ENCODE measurements at regions not wholly inside any gene's neighbourhood (a gene's known extent, or its start where the extent isn't known, plus 50 kb on each side); places are given as distances from the start of the nearest gene placed in this dataset.
A peak's percentile ranks its signal among the peaks of the same experiment; 100 is the strongest.

DNA sequence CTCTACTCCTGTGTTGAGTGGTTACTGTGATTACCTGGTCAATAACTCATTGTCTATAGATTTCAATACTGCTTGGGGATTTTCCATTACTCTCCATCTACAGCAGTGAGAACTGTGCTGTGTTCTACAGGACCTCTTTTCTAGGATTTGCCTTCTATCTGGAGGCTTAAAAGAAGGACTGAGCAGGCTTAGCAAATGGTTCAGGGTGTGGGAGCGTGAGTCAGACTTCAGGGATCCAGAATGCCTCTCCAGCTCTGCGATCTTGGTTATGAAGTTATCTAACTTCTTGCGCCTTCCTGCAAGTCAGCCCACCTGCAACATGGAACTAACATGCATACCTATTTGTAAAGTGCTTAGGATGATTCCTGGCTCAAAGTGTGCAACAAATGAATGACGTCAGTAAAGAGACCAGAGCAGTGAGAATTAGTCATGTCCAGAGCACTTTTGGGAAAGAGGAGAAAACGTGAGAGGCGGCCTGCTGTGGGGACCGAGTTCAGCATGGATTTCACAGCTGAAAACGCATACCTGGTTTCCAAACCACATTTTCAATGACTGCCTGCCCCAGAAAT, 610.1 kb upstream of the CDH4 start:
- Histone ChIP-seq H2AFZ (ENCODE audit: low read depth, low read length) (no peak overlapping the region), H4K20me1 (ENCODE audit: insufficient read depth, low read length) (no peaks in the 10 kb centered on the region), H3K27me3 (ENCODE audit: insufficient read depth, low read length) (no peaks in the 10 kb centered on the region), H3K27ac (ENCODE audit: low read depth, low read length) (no peak overlapping the region), H3K9me3 (ENCODE audit: insufficient read depth, low read depth, low read length) (peaks cover 2% of the 10 kb centered on the region), H3K4me3 (ENCODE audit: insufficient read depth, low read depth, low read length) (no peak overlapping the region), H3K4me1 (ENCODE audit: insufficient read depth, low read length) (no peaks in the 10 kb centered on the region), H3K79me2 (ENCODE audit: insufficient read depth, low read length) (no peaks in the 10 kb centered on the region), H3K36me3 (ENCODE audit: insufficient read depth, low read length) (no peaks in the 10 kb centered on the region), H3K4me2 (ENCODE audit: low read length) (no peak overlapping the region), H3K9ac (ENCODE audit: low read length) (no peak overlapping the region)
- DNase-seq (ENCODE audit: low read depth) (peak; percentile 22), FAIRE-seq (no peak)
- Mint-ChIP-seq H3K9me3 (ENCODE audit: unreplicated experiment) (peaks cover 9% of the 10 kb centered on the region), H3K4me3 (ENCODE audit: unreplicated experiment) (no peak overlapping the region), H3K4me1 (ENCODE audit: low read depth, unreplicated experiment) (no peaks in the 10 kb centered on the region), H3K36me3 (ENCODE audit: low read depth, unreplicated experiment) (no peaks in the 10 kb centered on the region), H3K27me3 (ENCODE audit: low read depth, unreplicated experiment) (peaks cover 15% of the 10 kb centered on the region), H3K27ac (ENCODE audit: unreplicated experiment) (no peak overlapping the region)
- TF ChIP-seq, protein P1, sequence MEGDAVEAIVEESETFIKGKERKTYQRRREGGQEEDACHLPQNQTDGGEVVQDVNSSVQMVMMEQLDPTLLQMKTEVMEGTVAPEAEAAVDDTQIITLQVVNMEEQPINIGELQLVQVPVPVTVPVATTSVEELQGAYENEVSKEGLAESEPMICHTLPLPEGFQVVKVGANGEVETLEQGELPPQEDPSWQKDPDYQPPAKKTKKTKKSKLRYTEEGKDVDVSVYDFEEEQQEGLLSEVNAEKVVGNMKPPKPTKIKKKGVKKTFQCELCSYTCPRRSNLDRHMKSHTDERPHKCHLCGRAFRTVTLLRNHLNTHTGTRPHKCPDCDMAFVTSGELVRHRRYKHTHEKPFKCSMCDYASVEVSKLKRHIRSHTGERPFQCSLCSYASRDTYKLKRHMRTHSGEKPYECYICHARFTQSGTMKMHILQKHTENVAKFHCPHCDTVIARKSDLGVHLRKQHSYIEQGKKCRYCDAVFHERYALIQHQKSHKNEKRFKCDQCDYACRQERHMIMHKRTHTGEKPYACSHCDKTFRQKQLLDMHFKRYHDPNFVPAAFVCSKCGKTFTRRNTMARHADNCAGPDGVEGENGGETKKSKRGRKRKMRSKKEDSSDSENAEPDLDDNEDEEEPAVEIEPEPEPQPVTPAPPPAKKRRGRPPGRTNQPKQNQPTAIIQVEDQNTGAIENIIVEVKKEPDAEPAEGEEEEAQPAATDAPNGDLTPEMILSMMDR (IDR thresholded peaks at IDR 0.05; ENCODE audit: insufficient read depth, low read depth, low read length), result no peak
- TF ChIP-seq EZH2 (IDR thresholded peaks at IDR 0.05; ENCODE audit: insufficient read depth, low read length), result no peak

DNA sequence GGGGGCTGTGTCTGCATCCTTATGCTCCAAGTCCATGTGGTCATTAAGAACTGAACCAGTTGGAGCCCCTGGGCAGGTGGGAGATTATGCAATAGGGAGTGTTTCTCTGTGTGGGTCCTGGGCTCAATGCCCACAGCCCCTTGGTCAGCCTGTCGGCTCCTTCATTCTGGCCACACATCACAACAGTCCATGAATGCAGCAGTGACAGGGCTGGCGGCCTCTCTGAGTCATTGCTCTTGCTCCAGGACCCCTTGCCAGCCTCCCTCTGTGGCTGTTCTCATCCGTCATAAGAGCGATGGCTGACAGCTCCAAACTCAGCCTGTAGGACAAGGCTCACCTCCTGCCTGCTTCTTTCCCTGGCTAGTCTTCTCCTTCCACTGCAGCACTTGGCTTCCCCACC, 609.5 kb upstream of the CDH4 start:
- Mint-ChIP-seq H3K27me3 (ENCODE audit: low read depth, unreplicated experiment) (peaks cover 15% of the 10 kb centered on the region), H3K27ac (ENCODE audit: unreplicated experiment) (no peak overlapping the region), H3K4me1 (ENCODE audit: low read depth, unreplicated experiment) (no peaks in the 10 kb centered on the region), H3K4me3 (ENCODE audit: unreplicated experiment) (no peak overlapping the region), H3K9me3 (ENCODE audit: unreplicated experiment) (peaks cover 9% of the 10 kb centered on the region), H3K36me3 (ENCODE audit: low read depth, unreplicated experiment) (no peaks in the 10 kb centered on the region)
- Histone ChIP-seq H3K9ac (ENCODE audit: low read length) (no peak overlapping the region), H3K27me3 (ENCODE audit: insufficient read depth, low read length) (no peaks in the 10 kb centered on the region), H3K9me3 (ENCODE audit: insufficient read depth, low read depth, low read length) (peaks cover 2% of the 10 kb centered on the region), H2AFZ (ENCODE audit: low read depth, low read length) (no peak overlapping the region), H4K20me1 (ENCODE audit: insufficient read depth, low read length) (no peaks in the 10 kb centered on the region), H3K4me3 (ENCODE audit: insufficient read depth, low read depth, low read length) (no peak overlapping the region), H3K4me2 (ENCODE audit: low read length) (no peak overlapping the region), H3K4me1 (ENCODE audit: insufficient read depth, low read length) (no peaks in the 10 kb centered on the region), H3K79me2 (ENCODE audit: insufficient read depth, low read length) (no peaks in the 10 kb centered on the region), H3K36me3 (ENCODE audit: insufficient read depth, low read length) (no peaks in the 10 kb centered on the region), H3K27ac (ENCODE audit: low read depth, low read length) (no peak overlapping the region)
- DNase-seq (ENCODE audit: low read depth) (no peak), FAIRE-seq (no peak)
- TF ChIP-seq EZH2 (IDR thresholded peaks at IDR 0.05; ENCODE audit: insufficient read depth, low read length), result no peak
- TF ChIP-seq, protein P1 (IDR thresholded peaks at IDR 0.05; ENCODE audit: insufficient read depth, low read depth, low read length), result no peak

DNA sequence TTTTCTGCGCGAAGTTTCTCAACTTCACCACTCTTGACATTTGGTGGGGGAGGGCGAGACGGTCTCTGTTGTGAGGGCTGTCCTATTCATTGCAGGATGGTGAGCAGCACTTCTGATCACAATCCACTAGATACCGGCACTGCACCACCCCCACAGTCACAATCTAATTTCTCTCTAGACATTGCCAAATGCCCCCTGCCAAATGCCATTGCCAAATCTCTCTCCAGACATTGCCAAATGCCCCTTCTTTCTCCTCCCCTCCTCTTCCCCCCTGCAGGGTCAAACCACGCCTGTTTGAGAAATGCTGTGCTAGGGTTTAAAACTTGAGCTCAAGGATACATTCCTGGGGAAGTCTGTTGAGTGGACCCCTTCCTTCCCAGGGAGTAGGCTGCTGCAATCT, 603.5 kb upstream of the CDH4 start:
- H3K27ac Mint-ChIP-seq (ENCODE audit: unreplicated experiment), result no peak overlapping the region

More for the DNA sequence above, 603.5 kb upstream of the CDH4 start:
- Histone ChIP-seq H3K27ac (ENCODE audit: low read depth, low read length) (no peak overlapping the region), H3K9me3 (ENCODE audit: insufficient read depth, low read depth, low read length) (peaks cover 8% of the 10 kb centered on the region), H3K4me1 (ENCODE audit: insufficient read depth, low read length) (no peaks in the 10 kb centered on the region), H3K27me3 (ENCODE audit: insufficient read depth, low read length) (no peaks in the 10 kb centered on the region), H3K4me2 (ENCODE audit: low read length) (no peak overlapping the region), H3K4me3 (ENCODE audit: insufficient read depth, low read depth, low read length) (no peak overlapping the region), H3K9ac (ENCODE audit: low read length) (no peak overlapping the region), H3K79me2 (ENCODE audit: insufficient read depth, low read length) (no peaks in the 10 kb centered on the region), H3K36me3 (ENCODE audit: insufficient read depth, low read length) (no peaks in the 10 kb centered on the region), H2AFZ (ENCODE audit: low read depth, low read length) (no peak overlapping the region), H4K20me1 (ENCODE audit: insufficient read depth, low read length) (no peaks in the 10 kb centered on the region)
- Mint-ChIP-seq H3K27me3 (ENCODE audit: low read depth, unreplicated experiment) (peaks cover 15% of the 10 kb centered on the region), H3K4me1 (ENCODE audit: low read depth, unreplicated experiment) (peaks cover 2% of the 10 kb centered on the region), H3K36me3 (ENCODE audit: low read depth, unreplicated experiment) (no peaks in the 10 kb centered on the region), H3K9me3 (ENCODE audit: unreplicated experiment) (peaks cover 14% of the 10 kb centered on the region), H3K4me3 (ENCODE audit: unreplicated experiment) (no peak overlapping the region)
- TF ChIP-seq, protein P1 (IDR thresholded peaks at IDR 0.05; ENCODE audit: insufficient read depth, low read depth, low read length), result no peak
- TF ChIP-seq EZH2 (IDR thresholded peaks at IDR 0.05; ENCODE audit: insufficient read depth, low read length), result no peak
- FAIRE-seq (no peak), DNase-seq (ENCODE audit: low read depth) (no peak)

Measured in astrocyte (in vitro differentiated cells and primary cell).